SU-DHL-6 (cell line): ENCODE measurements at regions not wholly inside any gene's neighbourhood (a gene's known extent, or its start where the extent isn't known, plus 50 kb on each side); places are given as distances from the start of the nearest gene placed in this dataset.

Experiments
- H2AFZ ChIP-seq: fragments of 200-600 bp; sonication (generic); 2 replicates; pipeline ENCODE4 v1.6.1; 2014; ENCODE audit warnings: low read depth, mild to moderate bottlenecking, moderate library complexity, mixed read lengths, antibody characterized with exemption, low read length; ENCODE audit not compliant: severe bottlenecking
- H3F3A ChIP-seq: fragments of 200-600 bp; shearing (Covaris generic); 2 replicates; pipeline ENCODE4 v1.6.0; 2016; ENCODE audit warnings: antibody characterized with exemption, mild to moderate bottlenecking; ENCODE audit not compliant: insufficient read depth
- H3K27ac ChIP-seq: fragments of 200-600 bp; sonication (generic); 2 replicates; pipeline ENCODE4 v1.5.1; 2016; ENCODE audit warnings: low read depth, mild to moderate bottlenecking, low read length, moderate library complexity, mixed read lengths
- H3K27me3 ChIP-seq: fragments of 200-600 bp; sonication (generic), shearing (Covaris generic); 2 replicates; pipeline ENCODE4 v1.6.0; 2014; ENCODE audit warnings: mild to moderate bottlenecking, low read length
- H3K36me3 ChIP-seq: fragments of 200-600 bp; sonication (generic); 2 replicates; pipeline ENCODE4 v1.6.1; 2014; ENCODE audit warnings: mild to moderate bottlenecking, low read length, mixed read lengths
- H3K4me2 ChIP-seq: fragments of 300-600, 200-600 bp; shearing (Covaris generic), sonication (generic); 2 replicates; pipeline ENCODE4 v1.6.0; 2014; ENCODE audit warnings: low read length, low read depth, mild to moderate bottlenecking; ENCODE audit not compliant: poor library complexity, severe bottlenecking
- H3K4me3 ChIP-seq: fragments of 200-600 bp; sonication (generic); 2 replicates; pipeline ENCODE4 v1.5.1; 2014; ENCODE audit warnings: antibody characterized with exemption, low read length, mild to moderate bottlenecking, mixed read lengths; ENCODE audit not compliant: insufficient read depth, poor library complexity, severe bottlenecking
- H3K79me2 ChIP-seq: fragments of 200-600 bp; sonication (generic); 2 replicates; pipeline ENCODE4 v1.6.1; 2014; ENCODE audit warnings: mild to moderate bottlenecking, low read length, moderate library complexity; ENCODE audit not compliant: insufficient read depth
- H3K9ac ChIP-seq: fragments of 200-600 bp; sonication (generic); 2 replicates; pipeline ENCODE4 v1.7.0; 2014; ENCODE audit warnings: mild to moderate bottlenecking, low read length
- H3K9me2 ChIP-seq: fragments of 200-600 bp; sonication (generic); replicated peaks from 2 replicates; pipeline ENCODE4 v1.6.1; 2014; ENCODE audit warnings: low read length; ENCODE audit not compliant: insufficient read depth
- H3K9me3 ChIP-seq: fragments of 200-600 bp; sonication (generic); 2 replicates; pipeline ENCODE4 v1.6.1; 2014; ENCODE audit warnings: low read length, mixed read lengths; ENCODE audit not compliant: insufficient read depth
- H4K20me1 ChIP-seq: fragments of 200-600 bp; sonication (generic); 2 replicates; pipeline ENCODE4 v1.6.1; 2014; ENCODE audit warnings: low read depth, mild to moderate bottlenecking, antibody characterized with exemption, low read length, moderate library complexity, mixed read lengths
- EZH2phosphoT487 ChIP-seq: fragments of 200-600 bp; sonication (generic), shearing (Covaris generic); conservative IDR thresholded peaks from 2 replicates; pipeline ENCODE4 v1.6.1; 2018; ENCODE audit warnings: mild to moderate bottlenecking, antibody characterized with exemption, low read length, moderate library complexity, mixed read lengths
- TF ChIP-seq, protein P1 (sequence below): fragments of 200-600 bp; sonication (generic); IDR thresholded peaks from one replicate; pipeline ENCODE4 v1.5.1; 2017; ENCODE audit warnings: antibody characterized with exemption, mild to moderate bottlenecking, low read length, moderate library complexity; ENCODE audit not compliant: insufficient read depth, poor library complexity, severe bottlenecking

DNA sequence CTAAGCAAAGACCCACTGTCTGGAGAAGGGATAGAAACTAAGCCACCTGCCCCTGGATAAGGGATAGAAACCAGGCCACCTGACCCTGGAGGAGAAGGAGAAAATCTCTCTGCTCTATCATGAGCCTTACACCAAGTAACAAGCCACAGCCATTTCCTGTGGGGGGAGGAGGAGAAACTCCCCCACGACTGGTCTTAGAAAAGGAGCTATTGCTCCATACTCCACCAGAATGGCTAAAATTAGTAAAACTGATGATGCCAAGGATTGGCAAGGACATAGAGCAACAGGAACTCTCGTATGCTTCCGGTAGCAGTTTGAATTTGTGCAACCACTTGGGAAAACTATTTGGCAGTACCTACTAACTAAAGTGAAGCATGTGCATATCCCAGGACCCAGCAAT, 70.8 kb downstream of the ACTL7B start:
- no peak overlapping the region for H3K4me2 ChIP-seq
- no peaks in the 10 kb centered on the region for H3F3A ChIP-seq
- no peaks in the 10 kb centered on the region for H3K36me3 ChIP-seq
- no peaks in the 10 kb centered on the region for H3K9me3 ChIP-seq
- no peak overlapping the region for H2AFZ ChIP-seq
- H3K27me3 ChIP-seq: no peaks in the 10 kb centered on the region
- no peak overlapping the region for H3K9ac ChIP-seq
- no peaks in the 10 kb centered on the region for H3K79me2 ChIP-seq
- no peaks in the 10 kb centered on the region for H4K20me1 ChIP-seq
- TF ChIP-seq EZH2phosphoT487: no peak
- TF ChIP-seq, protein P1, sequence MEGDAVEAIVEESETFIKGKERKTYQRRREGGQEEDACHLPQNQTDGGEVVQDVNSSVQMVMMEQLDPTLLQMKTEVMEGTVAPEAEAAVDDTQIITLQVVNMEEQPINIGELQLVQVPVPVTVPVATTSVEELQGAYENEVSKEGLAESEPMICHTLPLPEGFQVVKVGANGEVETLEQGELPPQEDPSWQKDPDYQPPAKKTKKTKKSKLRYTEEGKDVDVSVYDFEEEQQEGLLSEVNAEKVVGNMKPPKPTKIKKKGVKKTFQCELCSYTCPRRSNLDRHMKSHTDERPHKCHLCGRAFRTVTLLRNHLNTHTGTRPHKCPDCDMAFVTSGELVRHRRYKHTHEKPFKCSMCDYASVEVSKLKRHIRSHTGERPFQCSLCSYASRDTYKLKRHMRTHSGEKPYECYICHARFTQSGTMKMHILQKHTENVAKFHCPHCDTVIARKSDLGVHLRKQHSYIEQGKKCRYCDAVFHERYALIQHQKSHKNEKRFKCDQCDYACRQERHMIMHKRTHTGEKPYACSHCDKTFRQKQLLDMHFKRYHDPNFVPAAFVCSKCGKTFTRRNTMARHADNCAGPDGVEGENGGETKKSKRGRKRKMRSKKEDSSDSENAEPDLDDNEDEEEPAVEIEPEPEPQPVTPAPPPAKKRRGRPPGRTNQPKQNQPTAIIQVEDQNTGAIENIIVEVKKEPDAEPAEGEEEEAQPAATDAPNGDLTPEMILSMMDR: no peak
- H3K4me3 ChIP-seq: no peak overlapping the region
- H3K27ac ChIP-seq: no peak overlapping the region
- H3K9me2 ChIP-seq: no peaks in the 10 kb centered on the region

DNA sequence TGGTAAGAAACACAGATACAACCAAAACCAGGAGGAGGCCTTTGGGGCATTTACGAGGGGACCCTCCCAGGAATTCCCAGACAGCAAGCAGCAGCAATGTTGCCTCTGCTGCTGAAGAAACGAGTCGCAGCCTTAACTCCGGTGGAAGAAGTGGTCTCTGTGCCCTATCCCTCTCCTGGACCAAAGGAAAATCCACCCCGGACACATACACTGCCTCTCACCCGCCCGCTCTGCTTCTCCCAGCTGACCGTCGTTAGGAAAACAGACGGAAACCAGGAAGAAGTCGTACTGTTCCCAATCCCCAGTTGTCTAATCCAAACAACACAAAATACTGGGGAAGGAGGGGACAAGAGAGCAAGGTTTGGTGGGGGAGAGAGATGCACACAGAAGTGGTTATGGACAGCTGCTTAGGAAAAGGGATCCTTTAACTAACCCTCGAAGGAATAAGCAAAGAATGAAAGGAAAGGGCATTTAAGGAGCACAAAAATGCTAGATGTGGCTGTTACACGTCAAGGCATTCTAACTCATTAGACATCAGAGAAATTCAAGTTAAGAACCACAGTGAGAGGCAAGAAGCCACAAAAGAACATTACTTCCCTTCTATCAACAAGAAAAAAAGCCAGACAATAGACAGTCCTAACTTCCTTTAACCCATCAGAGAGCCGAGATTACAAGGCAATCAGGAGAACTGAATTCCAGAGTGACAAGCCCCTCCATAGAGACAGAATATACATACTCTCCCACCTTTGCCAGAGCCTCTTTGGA, 71.9 kb downstream of the ACTL7B start:
- H3K27me3 ChIP-seq: no peaks in the 10 kb centered on the region
- no peak overlapping the region for H2AFZ ChIP-seq
- H4K20me1 ChIP-seq: no peaks in the 10 kb centered on the region
- H3K9me2 ChIP-seq: no peaks in the 10 kb centered on the region
- no peaks in the 10 kb centered on the region for H3K36me3 ChIP-seq
- no peak overlapping the region for H3K9ac ChIP-seq
- H3K4me2 ChIP-seq: no peak overlapping the region
- H3K27ac ChIP-seq: no peak overlapping the region
- H3K4me3 ChIP-seq: no peak overlapping the region
- H3K79me2 ChIP-seq: no peaks in the 10 kb centered on the region
- H3K9me3 ChIP-seq: no peaks in the 10 kb centered on the region
- TF ChIP-seq, protein P1: no peak
- TF ChIP-seq EZH2phosphoT487: no peak
- no peaks in the 10 kb centered on the region for H3F3A ChIP-seq

DNA sequence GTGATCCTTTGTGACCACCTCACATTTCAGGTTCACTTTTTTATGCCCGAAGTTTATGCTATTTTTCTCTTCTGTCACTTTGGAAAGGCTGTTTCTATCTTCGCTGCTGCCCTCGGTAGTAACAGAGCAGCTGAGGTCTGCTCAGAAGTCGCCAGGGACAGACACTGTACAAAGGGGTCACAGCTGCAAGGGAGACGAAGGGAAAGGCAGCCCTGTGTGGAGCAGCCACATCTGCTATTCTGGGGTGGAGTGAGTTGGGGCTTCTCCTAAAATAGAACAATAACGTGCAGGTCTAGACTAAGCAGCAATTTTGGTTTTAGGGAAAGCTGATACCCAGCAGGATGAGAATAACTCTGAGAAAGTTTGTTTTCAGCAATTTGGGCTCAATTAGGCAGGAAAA, 72.5 kb downstream of the ACTL7B start:
- Histone ChIP-seq H3K4me3 (no peak overlapping the region), H3K9ac (no peak overlapping the region), H3K9me3 (no peaks in the 10 kb centered on the region), H3F3A (no peaks in the 10 kb centered on the region), H2AFZ (no peak overlapping the region), H4K20me1 (no peaks in the 10 kb centered on the region), H3K4me2 (no peak overlapping the region), H3K79me2 (no peaks in the 10 kb centered on the region), H3K27ac (no peak overlapping the region), H3K9me2 (no peaks in the 10 kb centered on the region), H3K27me3 (no peaks in the 10 kb centered on the region), H3K36me3 (no peaks in the 10 kb centered on the region)
- TF ChIP-seq, protein P1: no peak
- no peak for TF ChIP-seq EZH2phosphoT487
